GM21825 (cell line): ENCODE measurements at regions not wholly inside any gene's neighbourhood (a gene's known extent, or its start where the extent isn't known, plus 50 kb on each side); places are given as distances from the start of the nearest gene placed in this dataset.
"Not testable (repeated sequence)": the region's sequence is repeated elsewhere in the genome, so short reads cannot be mapped to it uniquely, and the experiment has no call there.

ENCODE experiments used
- ATAC-seq: cut with Tn5 transposase; IDR thresholded peaks from one replicate; pipeline ENCODE4 v1.9.1; 2021; ENCODE audit warnings: mild to moderate bottlenecking, moderate library complexity; ENCODE audit not compliant: unreplicated experiment

- ATAC-seq = no peak
These were observed 714.2 kb downstream of the CETN3 start for GRCh38 chr5:89695371-89695770.

GRCh38 chr5:89694026-89694550 is 715.5 kb downstream of the CETN3 start:
- no peak for ATAC-seq

GRCh38 chr5:89690331-89690730 is 719.2 kb downstream of the CETN3 start:
- no peak for ATAC-seq

- ATAC-seq = no peak
These were observed 723.3 kb downstream of the CETN3 start for GRCh38 chr5:89686081-89686765.

- ATAC-seq = no peak
These were observed 732.9 kb downstream of the CETN3 start for GRCh38 chr5:89676634-89677033.

GRCh38 chr5:89673019-89673418 is 736.5 kb downstream of the CETN3 start:
- no peak for ATAC-seq

- ATAC-seq = no peak
These were observed 740.7 kb downstream of the CETN3 start for GRCh38 chr5:89668821-89669220.

- ATAC-seq = no peak
These were observed 747.1 kb downstream of the CETN3 start for GRCh38 chr5:89662499-89662898.

GRCh38 chr5:89638871-89639270 is 755.9 kb upstream of the MEF2C start:
- ATAC-seq = no peak

- ATAC-seq = not testable (repeated sequence)
These were observed 751.2 kb upstream of the MEF2C start for GRCh38 chr5:89634176-89634575.

GRCh38 chr5:89630064-89630463 is 747.1 kb upstream of the MEF2C start:
- ATAC-seq = not testable (repeated sequence)

- no peak for ATAC-seq
These were observed 746.1 kb upstream of the MEF2C start for GRCh38 chr5:89628876-89629635.

- no peak for ATAC-seq
These were observed 733.0 kb upstream of the MEF2C start for GRCh38 chr5:89615839-89616518.

- peak; percentile 99 for ATAC-seq
These were observed 730.4 kb upstream of the MEF2C start for GRCh38 chr5:89613222-89613956.

GRCh38 chr5:89606939-89607534 is 724.1 kb upstream of the MEF2C start:
- no peak for ATAC-seq

- no peak for ATAC-seq
These were observed 721.4 kb upstream of the MEF2C start for GRCh38 chr5:89604342-89604741.

GRCh38 chr5:89601880-89602279 is 718.9 kb upstream of the MEF2C start:
- no peak for ATAC-seq

GRCh38 chr5:89597878-89598277 is 714.9 kb upstream of the MEF2C start:
- ATAC-seq = no peak

GRCh38 chr5:89596821-89597220 is 713.8 kb upstream of the MEF2C start:
- no peak for ATAC-seq

GRCh38 chr5:89595056-89595455 is 712.1 kb upstream of the MEF2C start:
- no peak for ATAC-seq
